GM12872 (cell line): ENCODE measurements at regions not wholly inside any gene's neighbourhood (a gene's known extent, or its start where the extent isn't known, plus 50 kb on each side); places are given as distances from the start of the nearest gene placed in this dataset.

Experiments used
- CTCF ChIP-seq: IDR thresholded peaks from 3 replicates; pipeline ENCODE4 v1.5.1; 2011; ENCODE audit warnings: low read depth, mild to moderate bottlenecking, low read length, moderate library complexity; ENCODE audit not compliant: insufficient read depth

DNA sequence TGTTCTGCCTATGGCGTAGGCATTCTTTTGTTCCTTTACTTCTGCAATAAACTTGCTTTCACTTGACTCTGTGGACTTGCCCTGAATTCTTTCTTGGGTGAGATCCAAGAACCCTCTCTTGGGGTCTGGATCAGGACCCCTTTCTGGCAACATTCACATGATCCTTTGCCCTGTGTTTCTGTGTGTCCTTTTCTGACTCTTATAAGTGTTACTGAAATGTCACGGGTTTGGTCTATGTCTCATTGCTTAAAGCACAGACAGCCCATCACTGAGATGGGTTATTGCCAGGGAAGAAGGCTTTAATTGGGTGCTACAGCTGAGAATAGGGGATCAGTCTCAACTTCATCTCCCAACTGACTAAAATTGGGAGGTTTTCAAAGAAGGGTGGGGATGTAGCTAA lies 110.9 kb upstream of the XPO1 start:
- TF ChIP-seq CTCF, result no peak

DNA sequence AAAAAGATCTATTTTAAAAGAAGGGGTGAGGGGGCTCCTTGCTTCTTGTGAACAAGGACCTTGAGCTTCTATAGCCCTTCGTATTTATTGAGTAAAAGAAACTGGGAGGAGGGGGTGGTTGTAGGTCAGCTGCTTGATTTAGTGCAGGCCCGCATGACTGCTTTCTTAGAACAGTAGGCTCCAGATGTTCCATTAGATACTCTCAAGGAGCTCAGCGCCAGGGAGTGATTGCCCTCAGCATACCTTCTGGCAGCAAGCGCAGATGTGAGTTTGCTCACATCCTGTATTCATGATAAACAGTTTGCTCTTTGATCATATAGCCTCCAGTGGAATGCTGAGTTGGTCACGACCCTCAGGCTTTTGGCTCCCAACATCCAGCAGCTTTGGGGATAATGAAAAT lies 108.9 kb upstream of the XPO1 start:
- no peak for TF ChIP-seq CTCF

DNA sequence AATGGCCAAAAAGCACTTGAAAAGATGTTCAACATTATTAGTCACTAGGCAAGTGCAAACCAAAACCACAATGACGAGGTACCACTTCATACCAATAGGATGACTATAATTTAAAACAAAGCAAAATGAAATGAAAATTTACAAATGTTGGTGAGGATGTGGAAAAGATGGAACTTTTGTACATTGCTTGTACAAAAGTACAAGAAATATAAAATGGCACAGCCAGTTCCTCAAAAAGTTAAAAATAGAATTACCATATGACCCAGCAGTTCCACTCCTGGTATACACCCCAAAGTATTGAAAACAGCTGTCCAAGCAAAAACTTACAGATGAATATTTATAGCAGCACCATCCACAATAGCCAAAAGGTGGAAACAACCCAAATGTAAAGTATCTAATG lies 107.8 kb upstream of the XPO1 start:
- TF ChIP-seq CTCF, result no peak

GRCh38 chr2:61640406-61640805 lies 102.2 kb upstream of the XPO1 start:
- no peak for TF ChIP-seq CTCF

DNA sequence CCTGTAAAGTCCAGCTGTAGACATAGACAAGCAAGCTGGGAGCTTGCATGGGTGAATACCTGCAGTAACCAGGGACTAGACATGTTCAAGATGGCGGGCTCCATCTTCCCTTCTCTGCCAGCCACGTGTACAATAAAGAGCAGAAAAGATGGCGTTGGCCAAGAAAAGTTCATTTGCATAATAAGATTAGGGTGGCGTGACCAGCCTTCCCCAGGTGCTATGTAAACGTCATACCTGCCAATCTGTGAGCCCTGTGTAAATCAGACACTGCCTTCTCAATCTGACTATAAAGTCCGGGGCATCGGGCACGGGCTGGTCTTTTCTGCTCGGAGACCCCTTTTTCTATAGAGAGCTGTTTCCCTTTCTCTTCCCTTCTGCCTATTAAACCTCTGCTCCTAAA lies 101.6 kb upstream of the XPO1 start:
- TF ChIP-seq CTCF, result no peak

DNA sequence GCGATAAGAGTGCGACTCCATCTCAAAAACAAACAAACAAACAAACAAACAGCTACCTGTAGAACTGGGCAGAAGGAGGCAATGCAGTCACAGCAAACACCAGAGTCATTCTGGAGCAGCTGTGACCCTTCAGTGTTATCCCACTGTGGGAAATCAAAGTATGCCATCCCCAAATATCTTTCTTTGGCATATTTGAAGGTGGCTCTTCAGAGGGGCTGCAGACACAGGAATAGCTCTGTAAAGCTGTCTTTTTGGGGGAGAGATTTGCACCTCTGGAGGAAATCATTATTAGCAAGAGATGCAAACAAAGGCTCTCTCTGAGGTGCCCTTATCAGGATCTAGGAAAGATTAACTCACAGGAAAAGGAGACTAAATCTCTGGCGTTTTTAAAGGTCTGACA lies 98.5 kb upstream of the XPO1 start:
- TF ChIP-seq CTCF, result no peak

DNA sequence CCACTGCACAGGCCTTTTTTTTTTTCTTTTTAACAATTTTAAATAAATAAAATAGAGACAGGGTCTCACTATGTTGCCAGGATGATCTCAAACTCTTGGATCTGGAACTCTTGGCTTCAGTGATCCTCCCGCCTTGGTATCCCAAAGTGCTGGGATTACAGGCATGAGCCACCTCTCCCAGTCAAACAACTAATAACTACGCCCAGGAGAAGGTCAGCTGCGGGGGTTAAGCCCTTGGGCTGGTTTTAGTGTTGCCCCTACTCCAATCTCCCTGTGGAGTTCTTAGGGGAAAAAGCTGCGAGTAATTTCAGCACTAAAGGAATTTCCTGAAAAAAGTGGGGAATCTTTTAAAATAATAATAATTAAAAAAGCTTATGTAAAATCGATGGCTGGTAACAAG lies 96.4 kb upstream of the XPO1 start:
- TF ChIP-seq CTCF, result no peak

DNA sequence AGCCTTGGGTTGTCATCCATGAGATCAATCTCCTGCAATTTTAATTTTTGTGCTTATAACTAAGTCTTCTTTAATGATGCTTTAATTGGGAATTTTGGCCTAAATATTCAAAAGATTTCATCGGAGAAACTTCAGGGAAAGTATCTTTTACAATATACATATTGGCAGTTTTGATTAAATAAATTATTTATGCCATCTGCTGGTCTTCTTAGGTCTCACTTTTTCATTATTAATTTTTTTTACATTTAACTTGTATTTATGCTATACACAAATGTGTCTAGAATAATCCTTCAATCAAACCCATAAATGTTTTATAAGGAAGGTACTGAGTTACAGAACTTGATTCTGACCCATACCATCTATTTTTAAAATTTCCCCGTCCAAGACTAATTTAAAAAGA lies 95.1 kb upstream of the XPO1 start:
- no peak for TF ChIP-seq CTCF
